GM18873 (cell line): ENCODE measurements at regions not wholly inside any gene's neighbourhood (a gene's known extent, or its start where the extent isn't known, plus 50 kb on each side); places are given as distances from the start of the nearest gene placed in this dataset.
"Not testable (repeated sequence)": the region's sequence is repeated elsewhere in the genome, so short reads cannot be mapped to it uniquely, and the experiment has no call there.

ENCODE experiments used
- ATAC-seq: cut with Tn5 transposase; IDR thresholded peaks from one replicate; pipeline ENCODE4 v1.9.1; 2021; ENCODE audit warnings: mild to moderate bottlenecking, moderate library complexity, moderate number of reproducible peaks; ENCODE audit not compliant: unreplicated experiment, low FRiP score

DNA sequence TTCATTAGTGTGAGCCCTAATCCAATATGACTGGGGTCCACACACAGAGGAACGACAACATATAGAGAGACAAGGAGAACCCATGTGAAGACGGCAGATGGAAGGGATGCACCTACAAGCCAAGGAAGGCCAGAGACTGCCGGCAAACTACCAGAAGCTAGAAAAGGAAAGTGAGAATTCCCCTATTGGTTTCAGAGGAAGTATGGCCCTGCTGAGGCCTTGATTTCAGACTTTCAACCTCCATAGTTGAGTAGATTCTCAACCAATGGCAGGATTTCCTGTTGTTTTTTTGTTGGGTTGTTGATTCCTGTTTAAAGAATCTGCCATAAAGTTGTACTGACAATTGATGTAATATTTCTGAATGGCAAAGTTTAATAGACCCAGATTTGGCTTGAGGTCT, 241.5 kb downstream of the SATB2 start:
- ATAC-seq: peak; percentile 75

DNA sequence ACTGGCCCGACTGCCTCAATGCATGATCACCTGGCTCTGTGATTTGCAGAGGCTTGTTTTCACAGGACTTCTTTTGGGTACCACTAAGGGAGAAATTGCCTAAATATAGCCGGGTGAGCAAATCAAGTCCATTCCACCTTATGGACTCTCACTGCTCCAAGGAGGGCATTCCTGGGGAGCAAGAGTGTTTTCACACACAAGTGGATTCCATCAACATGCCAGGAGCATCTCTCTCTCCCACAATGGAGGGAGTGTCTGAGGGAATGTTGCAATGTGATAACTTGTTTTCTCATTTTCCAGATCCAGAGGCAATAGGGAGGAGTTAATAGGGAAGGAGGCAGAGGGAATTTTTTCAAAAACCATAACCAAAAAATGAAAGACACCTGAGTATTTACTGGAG, 250.7 kb downstream of the SATB2 start:
- no peak for ATAC-seq

GRCh38 chr2:199206536-199206935, 251.2 kb downstream of the SATB2 start:
- no peak for ATAC-seq

GRCh38 chr2:199202964-199203363, 254.8 kb downstream of the SATB2 start:
- no peak for ATAC-seq

DNA sequence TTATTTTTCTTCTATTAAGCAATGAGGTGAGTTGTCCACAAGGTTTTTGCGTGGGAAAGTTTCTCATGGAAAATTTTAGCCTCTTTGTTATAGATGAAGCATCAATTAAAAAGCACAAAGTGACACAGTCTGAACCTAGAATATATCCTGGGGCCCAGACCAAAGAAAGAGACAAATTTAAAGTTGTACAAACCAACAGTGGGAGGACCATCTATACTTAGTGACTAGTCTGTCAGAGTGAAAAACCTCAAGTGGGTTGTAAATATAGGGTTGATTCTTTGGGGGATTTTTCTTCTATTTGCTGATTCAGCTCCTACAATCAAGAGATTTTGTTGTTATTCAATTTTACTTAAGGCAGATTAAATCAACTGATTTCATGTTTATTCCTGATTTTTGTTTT, 256.2 kb downstream of the SATB2 start:
- no peak for ATAC-seq

- ATAC-seq: no peak
Measured at GRCh38 chr2:199199797-199200196, 257.9 kb downstream of the SATB2 start.

DNA sequence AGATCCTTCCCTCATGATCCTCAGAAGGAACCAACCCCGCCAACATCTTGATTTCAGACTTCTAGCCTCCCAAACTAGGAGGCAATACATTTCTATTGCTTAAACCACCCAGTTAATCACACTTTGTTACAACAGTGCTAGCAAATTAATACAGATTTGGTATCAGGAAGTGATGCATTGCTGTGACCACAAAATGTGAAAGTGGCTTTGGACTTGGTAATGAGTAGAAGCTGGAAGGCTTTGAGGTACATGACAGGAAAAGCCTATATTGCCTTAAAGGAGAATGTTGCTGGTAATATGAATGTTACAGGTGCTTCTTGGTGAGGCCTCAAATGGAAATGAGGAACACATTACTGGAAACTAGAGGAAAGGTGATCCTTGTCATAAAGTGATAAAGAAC, 260.3 kb downstream of the SATB2 start:
- no peak for ATAC-seq

DNA sequence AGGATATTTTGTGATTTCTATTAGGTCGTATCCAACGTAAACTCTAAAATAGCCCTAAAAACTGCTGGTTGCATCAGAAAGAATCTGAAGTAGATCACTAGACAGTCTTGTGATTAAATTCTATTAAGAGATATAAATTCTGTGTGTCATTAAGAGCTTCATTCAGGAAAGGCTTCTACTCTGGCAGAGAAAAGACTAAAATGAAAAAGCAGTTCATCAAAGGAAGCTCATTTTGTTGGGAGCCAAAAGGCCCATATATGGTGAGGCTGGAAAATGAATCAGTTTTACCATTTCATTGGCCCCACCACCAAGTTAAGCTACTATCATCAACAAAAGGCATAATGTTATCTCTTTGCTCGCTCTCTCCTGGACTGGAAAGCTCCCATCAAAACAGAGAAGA, 261.1 kb downstream of the SATB2 start:
- no peak for ATAC-seq

GRCh38 chr2:199195927-199196502, 261.7 kb downstream of the SATB2 start:
- ATAC-seq: no peak

DNA sequence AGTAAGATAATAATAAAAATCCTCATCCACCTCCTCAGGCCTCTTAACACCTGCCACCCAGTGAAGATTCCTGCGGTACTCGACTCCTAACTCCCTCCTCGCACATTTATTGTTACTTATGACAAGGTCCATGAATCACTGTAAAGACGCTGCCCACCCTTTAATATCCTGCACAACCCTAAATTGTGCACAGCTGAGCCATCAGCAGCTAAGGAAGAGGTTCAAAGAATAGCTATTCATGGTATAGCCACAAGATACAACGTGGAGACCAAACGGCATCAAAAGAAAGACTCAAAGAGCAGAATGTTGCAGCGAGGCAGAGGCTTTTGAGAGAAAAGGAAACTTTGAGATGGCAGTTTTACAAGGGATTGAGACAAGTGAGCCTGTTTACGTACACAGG, 266.3 kb downstream of the SATB2 start:
- no peak for ATAC-seq

DNA sequence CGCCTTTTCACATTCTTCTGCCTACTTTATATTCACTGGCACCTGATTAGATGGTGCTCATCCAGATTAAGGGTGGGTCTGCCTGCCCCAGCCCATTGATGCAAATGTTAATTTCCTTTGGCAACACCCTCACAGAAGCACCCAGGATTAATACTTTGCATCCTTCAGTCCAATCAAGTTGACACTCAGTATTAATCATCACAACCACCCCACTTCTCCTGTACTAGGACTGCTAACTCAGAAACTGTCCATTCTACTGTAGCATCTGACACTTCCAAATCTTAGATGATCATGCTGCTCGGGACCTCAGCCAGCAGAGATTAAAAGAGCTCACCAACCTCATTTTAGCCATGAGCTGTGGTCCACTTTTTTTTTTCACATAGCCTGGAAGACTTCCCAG, 268.5 kb downstream of the SATB2 start:
- ATAC-seq: no peak

DNA sequence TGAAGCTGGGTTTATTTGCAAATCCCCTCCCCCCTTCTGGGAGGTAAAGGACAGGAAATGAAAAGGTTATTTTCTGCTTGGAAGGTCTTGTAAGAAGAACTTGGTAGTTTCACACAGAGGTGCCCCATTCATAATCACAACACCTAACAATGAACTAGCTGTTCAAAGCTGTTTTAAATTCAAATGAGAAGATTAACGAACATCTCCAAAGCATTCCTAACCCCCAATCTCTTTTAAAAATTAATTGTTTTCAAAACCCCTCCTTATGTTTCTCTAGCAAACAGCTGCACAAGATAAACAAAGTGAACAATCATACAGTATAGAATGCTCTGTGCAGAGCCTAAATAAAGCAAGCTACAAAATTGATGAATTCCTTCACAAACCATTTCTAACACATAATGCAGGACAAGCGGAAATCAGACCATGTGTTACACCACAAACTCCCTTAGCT, 271.4 kb downstream of the SATB2 start:
- ATAC-seq: no peak

- not testable (repeated sequence) for ATAC-seq
Measured at GRCh38 chr2:199185174-199185573, 272.6 kb downstream of the SATB2 start.

DNA sequence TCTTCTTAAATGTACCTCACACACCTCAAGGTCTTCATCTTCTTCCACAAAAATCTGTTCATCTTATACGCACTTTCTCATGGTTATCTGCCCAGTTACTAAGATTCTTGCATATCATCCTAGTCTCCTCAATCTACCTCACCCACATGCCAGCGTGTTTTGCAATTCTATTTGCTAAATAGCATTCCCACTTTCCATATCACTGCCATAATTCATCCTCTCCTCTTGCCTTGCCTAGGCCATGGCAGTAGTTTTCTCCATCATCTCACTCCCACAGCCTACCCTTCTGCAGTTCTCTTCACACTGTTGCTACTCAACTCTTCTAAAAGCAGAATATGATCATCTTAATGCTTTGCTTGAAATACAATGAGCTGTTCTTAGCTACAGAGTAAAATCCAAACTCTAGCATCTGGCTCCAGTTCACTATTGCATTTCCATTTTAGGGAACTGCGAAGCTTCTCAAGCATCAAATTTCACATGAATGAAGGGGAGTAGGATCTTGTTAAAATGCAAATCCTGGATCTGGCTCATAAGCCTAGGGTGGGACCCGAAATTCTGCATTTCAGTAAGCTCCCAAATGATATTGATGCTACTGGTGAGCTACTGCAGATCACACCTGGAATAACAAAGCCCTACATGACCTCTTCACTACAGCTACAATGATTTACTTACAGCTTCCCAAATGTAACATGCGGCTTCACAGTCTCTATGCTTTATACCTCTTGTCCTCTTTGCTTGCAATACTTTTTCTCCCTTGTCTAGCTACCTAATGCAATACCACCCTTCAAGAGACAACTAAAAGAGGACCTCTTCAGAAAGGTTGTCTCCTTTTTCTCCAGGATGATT, 293.9 kb downstream of the SATB2 start:
- ATAC-seq: no peak

GRCh38 chr2:199160677-199161465, 296.9 kb downstream of the SATB2 start:
- ATAC-seq: no peak

- ATAC-seq: no peak
Measured at GRCh38 chr2:199160081-199160480, 297.7 kb downstream of the SATB2 start.

DNA sequence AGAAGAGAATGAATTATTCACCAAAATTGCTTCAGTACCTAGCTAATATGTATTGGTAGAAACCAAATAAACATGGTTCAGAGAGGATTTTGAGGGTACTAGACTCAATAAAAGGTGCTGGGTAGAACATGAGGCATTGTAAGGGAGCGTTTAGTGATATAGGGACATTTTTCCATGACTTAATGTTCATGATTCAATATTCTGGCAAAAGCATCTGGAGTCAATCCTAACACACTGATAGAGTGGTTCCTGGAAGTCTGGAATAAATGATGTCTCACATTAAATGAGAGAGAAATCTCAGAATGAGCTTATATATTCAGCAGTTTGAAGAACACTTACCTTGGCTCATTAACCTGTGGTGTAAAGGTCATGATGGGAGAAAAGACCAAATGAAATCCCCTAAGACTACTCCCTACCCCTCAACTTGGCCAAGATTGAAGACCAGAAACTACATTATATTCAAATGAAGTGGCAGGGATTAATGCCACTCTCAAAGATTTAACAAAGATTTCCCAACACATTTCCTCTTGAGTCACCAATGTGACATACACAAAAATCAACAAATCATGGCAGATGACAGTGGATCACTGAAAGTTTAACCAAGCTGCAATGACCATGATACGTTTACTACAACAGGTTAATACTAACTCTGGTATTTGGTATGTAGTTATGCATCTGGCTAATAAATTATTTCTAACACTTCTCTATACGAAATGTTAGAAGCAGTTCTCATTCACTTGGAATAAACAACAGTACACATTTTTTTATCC, 309.5 kb downstream of the SATB2 start:
- no peak for ATAC-seq

DNA sequence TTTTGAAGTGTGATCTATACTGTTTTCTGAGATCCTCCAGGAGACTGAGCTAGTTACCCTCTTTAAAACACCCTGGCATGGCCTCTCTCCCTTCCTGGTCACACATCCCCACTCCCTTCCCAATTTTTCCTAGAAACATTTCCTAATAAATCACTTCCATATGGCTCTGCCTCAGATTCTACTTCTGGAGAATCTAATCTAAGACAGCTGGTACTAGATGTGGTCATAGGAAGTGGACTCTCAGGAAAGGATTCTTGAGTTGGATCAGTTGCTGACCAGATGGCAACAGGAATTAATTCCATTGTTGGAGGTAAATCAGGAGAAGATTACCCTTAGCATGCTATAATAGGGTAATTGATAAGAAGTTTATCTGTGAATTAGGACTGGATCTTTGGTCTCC, 310.5 kb downstream of the SATB2 start:
- no peak for ATAC-seq

- no peak for ATAC-seq
Measured at GRCh38 chr2:199144546-199144945, 313.2 kb downstream of the SATB2 start.

DNA sequence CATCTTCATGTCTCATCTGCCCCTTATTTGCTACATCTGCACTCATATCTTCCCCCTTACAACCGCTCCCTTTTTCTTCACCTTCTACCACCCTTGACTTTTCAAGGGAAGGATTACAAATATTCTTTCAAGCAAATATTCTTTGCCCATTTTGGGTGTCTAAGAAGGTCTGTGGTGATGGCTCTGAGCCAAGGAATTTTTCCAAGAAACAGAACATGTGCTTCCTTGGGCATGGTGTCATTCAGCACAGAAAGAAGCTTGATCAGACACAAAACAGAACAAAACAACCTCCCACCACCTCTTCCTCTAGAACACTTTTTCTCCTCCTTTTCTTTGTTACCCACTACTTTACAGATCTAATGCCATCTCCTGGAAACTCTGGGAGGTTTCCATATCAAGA, 313.7 kb downstream of the SATB2 start:
- no peak for ATAC-seq

- no peak for ATAC-seq
Measured at GRCh38 chr2:199136681-199137080, 321.1 kb downstream of the SATB2 start.
